SK-N-SH (cell line): ENCODE measurements at regions not wholly inside any gene's neighbourhood (a gene's known extent, or its start where the extent isn't known, plus 50 kb on each side); places are given as distances from the start of the nearest gene placed in this dataset.
A peak's percentile ranks its signal among the peaks of the same experiment; 100 is the strongest.

Experiments used
- CTCF ChIA-PET: fragments of 300-600, 350-600 bp; formaldehyde crosslinking; extraction: SDS; loops from one replicate; lab custom pipeline; 2021; lab: Yijun Ruan, JAX
- POLR2A ChIA-PET: fragments of 350-600 bp; sonication (Branson Sonifier 250); formaldehyde crosslinking; extraction: SDS; loops from one replicate; lab custom pipeline; 2020; ENCODE audit warnings: antibody characterized with exemption, inconsistent platforms; lab: Yijun Ruan, JAX
- DNase-seq: peaks from one replicate; pipeline ENCODE4 v3.0.0; 2012
- H2AFZ ChIP-seq: fragments of 200-600 bp; sonication (generic); 2 replicates; pipeline ENCODE4 v1.8.1; 2016; ENCODE audit warnings: antibody characterized with exemption, mild to moderate bottlenecking, low read depth
- H3F3A ChIP-seq: fragments of 200-600 bp; sonication (generic); replicated peaks from 2 replicates; pipeline ENCODE3; 2016; ENCODE audit warnings: antibody characterized with exemption, mild to moderate bottlenecking; ENCODE audit not compliant: insufficient read depth
- H3K27ac ChIP-seq, 2 experiments: fragments of 200-500 bp in 1 of 2; fragments of 200-600 bp in 1 of 2; sonication (Bioruptor generic) in 1 of 2; sonication (generic), shearing (Covaris generic) in 1 of 2; 2 replicates each; pipeline versions ENCODE4 v1.5.1 to v1.6.1; 2014 to 2016; ENCODE audit warnings: low read depth in 2 of 2, inconsistent platforms in 1 of 2, low read length in 1 of 2, mild to moderate bottlenecking in 1 of 2, mixed read lengths in 1 of 2
- H3K27me3 ChIP-seq: fragments of 200-600 bp; sonication (generic), shearing (Covaris generic); 2 replicates; pipeline ENCODE4 v1.6.1; 2016; ENCODE audit warnings: mixed run types; ENCODE audit not compliant: insufficient read depth
- H3K36me3 ChIP-seq, 2 experiments: fragments of 200-500 bp in 1 of 2; fragments of 200-600 bp in 1 of 2; sonication (Bioruptor generic) in 1 of 2; sonication (generic) in 1 of 2; replicated peaks in 1 of 2; 2 replicates each; pipeline versions ENCODE3 to v1.5.1; 2014 to 2016; ENCODE audit warnings: low read length in 1 of 2, mild to moderate bottlenecking in 1 of 2; ENCODE audit not compliant: insufficient read depth in 2 of 2, control insufficient read depth in 1 of 2
- H3K4me1 ChIP-seq, 2 experiments: fragments of 200-500 bp in 1 of 2; fragments of 200-600 bp in 1 of 2; sonication (Bioruptor generic) in 1 of 2; sonication (generic), shearing (Covaris generic) in 1 of 2; 2 replicates each; pipeline versions ENCODE4 v1.5.1 to v1.6.1; 2014 to 2016; ENCODE audit warnings: low read depth in 1 of 2, low read length in 1 of 2, mixed run types in 1 of 2; ENCODE audit not compliant: insufficient read depth in 2 of 2, control insufficient read depth in 1 of 2
- H3K4me2 ChIP-seq: fragments of 200-600 bp; sonication (generic), shearing (Covaris generic); 2 replicates; pipeline ENCODE4 v1.6.1; 2017; ENCODE audit warnings: mixed run types
- H3K4me3 ChIP-seq, 2 experiments: fragments of 200-500 bp in 1 of 2; fragments of 200-600 bp in 1 of 2; sonication (Bioruptor generic) in 1 of 2; sonication (generic), shearing (Covaris generic) in 1 of 2; 2 replicates each; pipeline versions ENCODE4 v1.5.1 to v1.8.1; 2014 to 2016; ENCODE audit warnings: low read depth in 2 of 2, inconsistent platforms in 1 of 2, low read length in 1 of 2, mild to moderate bottlenecking in 1 of 2, mixed read lengths in 1 of 2, moderate library complexity in 1 of 2
- H3K79me2 ChIP-seq: fragments of 200-600 bp; sonication (generic); 2 replicates; pipeline ENCODE4 v1.8.1; 2017; ENCODE audit warnings: mild to moderate bottlenecking; ENCODE audit not compliant: insufficient read depth
- H3K9ac ChIP-seq: fragments of 200-600 bp; sonication (generic); 2 replicates; pipeline ENCODE4 v1.6.1; 2017; ENCODE audit warnings: mixed run types
- H3K9me2 ChIP-seq: fragments of 200-600 bp; sonication (generic); 2 replicates; pipeline ENCODE4 v1.6.1; 2017; ENCODE audit warnings: mixed run types
- H3K9me3 ChIP-seq: fragments of 200-600 bp; sonication (generic); 2 replicates; pipeline ENCODE4 v1.6.1; 2017; ENCODE audit warnings: mixed run types, mild to moderate bottlenecking, moderate library complexity
- H4K20me1 ChIP-seq: fragments of 200-600 bp; sonication (generic); 2 replicates; pipeline ENCODE4 v1.6.1; 2017; ENCODE audit warnings: mild to moderate bottlenecking, mixed run types; ENCODE audit not compliant: insufficient read depth
- CHD2 ChIP-seq: fragments of 150-350 bp; IDR thresholded peaks from 2 replicates; pipeline ENCODE4 v1.6.1; 2018; ENCODE audit warnings: low read length; ENCODE audit not compliant: partially characterized antibody
- CTCF ChIP-seq: fragments of 200-600 bp; sonication (generic); IDR thresholded peaks from 2 replicates; pipeline ENCODE4 v1.6.1; 2017; ENCODE audit warnings: antibody characterized with exemption, mild to moderate bottlenecking, moderate library complexity
- EP300 ChIP-seq, 2 experiments: IDR thresholded peaks; 2 replicates each; pipeline versions ENCODE4 v1.4.0 to v1.6.1; 2012; ENCODE audit warnings: borderline replicate concordance in 1 of 2, low read depth in 1 of 2, low read length in 1 of 2
- FOSL2 ChIP-seq: IDR thresholded peaks from 2 replicates; pipeline ENCODE4 v1.4.0; 2012; ENCODE audit warnings: low read depth, mild to moderate bottlenecking, moderate library complexity, borderline replicate concordance
- FOXM1 ChIP-seq: IDR thresholded peaks from 2 replicates; pipeline ENCODE4 v1.4.0; 2012; ENCODE audit warnings: low read depth, mild to moderate bottlenecking
- GATA2 ChIP-seq: sonication (generic); formaldehyde crosslinking; IDR thresholded peaks from 2 replicates; pipeline ENCODE4 v1.5.0; 2020; ENCODE audit warnings: mild to moderate bottlenecking, missing genetic modification reagents
- JUND ChIP-seq: IDR thresholded peaks from 2 replicates; pipeline ENCODE4 v1.4.0; 2012
- NRF1 ChIP-seq: IDR thresholded peaks from 2 replicates; pipeline ENCODE4 v1.6.1; 2012; ENCODE audit warnings: low read depth, mild to moderate bottlenecking, low read length
- PBX3 ChIP-seq: IDR thresholded peaks from 2 replicates; pipeline ENCODE4; 2012
- POLR2AphosphoS5 ChIP-seq: IDR thresholded peaks from 2 replicates; pipeline ENCODE4 v1.6.1; 2012; ENCODE audit warnings: low read depth, low read length
- RAD21 ChIP-seq: IDR thresholded peaks from 2 replicates; pipeline ENCODE4 v1.6.1; 2012; ENCODE audit warnings: mild to moderate bottlenecking, low read length
- RXRA ChIP-seq: IDR thresholded peaks from 2 replicates; pipeline ENCODE4 v1.4.0; 2012; ENCODE audit warnings: low read depth, mild to moderate bottlenecking, borderline replicate concordance
- SMC3 ChIP-seq: IDR thresholded peaks from 2 replicates; pipeline ENCODE4 v1.6.1; 2012; ENCODE audit warnings: low read depth, low read length, improper control_type of control experiment
- TAF1 ChIP-seq: IDR thresholded peaks from 2 replicates; pipeline ENCODE4 v1.6.1; 2012; ENCODE audit warnings: low read depth, mild to moderate bottlenecking, low read length, moderate library complexity, borderline replicate concordance
- TEAD4 ChIP-seq: IDR thresholded peaks from 2 replicates; pipeline ENCODE4 v1.4.0; 2012; ENCODE audit warnings: mild to moderate bottlenecking, borderline replicate concordance; ENCODE audit not compliant: insufficient read depth
- USF2 ChIP-seq: fragments of 150-350 bp; IDR thresholded peaks from 2 replicates; pipeline ENCODE4 v1.6.1; 2017; ENCODE audit warnings: antibody characterized with exemption, low read length, low read depth, borderline replicate concordance
- WGBS: methylation state at CpG from one replicate; pipeline ENCODE4 v1.1.6; 2017; ENCODE audit warnings: low lambda C conversion rate; 5-methylcytosine and 5-hydroxymethylcytosine counted together
- TF ChIP-seq, protein P1 (sequence below): fragments of 150-350 bp; IDR thresholded peaks from 2 replicates; pipeline ENCODE4 v1.6.1; 2016; ENCODE audit warnings: mild to moderate bottlenecking, low read depth, low read length

DNA sequence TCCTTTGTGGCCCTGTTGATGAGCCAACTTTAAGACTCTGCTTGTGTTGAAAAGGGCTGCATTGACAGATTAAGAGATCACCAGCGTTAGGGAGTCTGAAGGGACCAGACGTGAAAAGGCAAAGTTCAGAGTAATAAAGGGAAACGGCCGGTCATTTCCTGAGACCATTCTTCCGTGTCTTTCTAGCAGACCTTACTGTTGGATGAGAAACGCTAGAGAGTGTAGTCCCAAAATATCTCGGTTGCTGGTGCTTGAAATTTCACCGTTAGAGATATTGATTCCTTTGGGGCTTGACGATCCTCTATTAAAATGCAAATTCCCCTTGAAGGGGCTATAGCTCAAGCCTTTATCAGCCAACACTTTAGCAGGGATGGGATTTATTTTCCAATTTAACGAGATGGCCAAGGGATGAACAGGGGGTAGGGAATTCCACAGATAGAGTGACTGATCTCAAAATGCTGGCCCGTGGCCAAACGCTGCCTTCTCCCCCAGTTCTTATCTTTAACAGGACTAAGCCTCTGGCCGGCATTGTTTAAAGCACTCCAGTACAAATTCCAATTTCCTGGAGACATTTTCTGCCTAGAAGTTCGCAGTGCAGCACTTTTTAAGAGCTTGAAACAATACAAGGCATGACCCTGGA is 250.4 kb downstream of the TJP1 start:
- H3K79me2 ChIP-seq = no peaks in the 10 kb centered on the region
- whole genome bisulfite sequencing = 8% methylated on average over 14 of the region's 14 CpGs
- H3K4me3 ChIP-seq = no peak overlapping the region
- no peaks in the 10 kb centered on the region for H3K9me3 ChIP-seq
- peaks cover 0 to 4% of the 10 kb centered on the region in 2 experiments; a peak in 1 of 4 replicates for H3K4me1 ChIP-seq
- H3K27me3 ChIP-seq = peaks cover 53% of the 10 kb centered on the region
- H3K9ac ChIP-seq = no peak overlapping the region
- H3K4me2 ChIP-seq = no peak overlapping the region
- H2AFZ ChIP-seq = no peak overlapping the region
- H4K20me1 ChIP-seq = no peaks in the 10 kb centered on the region
- no peaks in the 10 kb centered on the region for H3K9me2 ChIP-seq
- no peaks in the 10 kb centered on the region for H3F3A ChIP-seq
- H3K36me3 ChIP-seq = no peaks in the 10 kb centered on the region
- DNase-seq = peak; percentile 55
- POLR2A ChIA-PET = interaction anchor here (0.6 kb wide), 1 partner anchor 373 kb away, joined by 3 read pairs; no protein-coding TSS in a partner anchor
- H3K27ac ChIP-seq = no peak overlapping the region
- CTCF ChIA-PET = interaction anchor here (1.0 to 1.6 kb wide), 2 partner anchors 21 to 432 kb away, joined by 5 to 6 read pairs; no protein-coding TSS in a partner anchor
- TF ChIP-seq USF2 (no peak), TEAD4 (no peak), CHD2 (no peak), EP300 (IDR thresholded peaks at IDR 0.05; ENCODE audit: borderline replicate concordance in 1 of 2, low read depth in 1 of 2, low read length in 1 of 2) (no peak), GATA2 (CRISPR knock-in tag) (no peak), POLR2AphosphoS5 (no peak), RAD21 (no peak), FOSL2 (no peak), FOXM1 (no peak), SMC3 (no peak), RXRA (no peak), JUND (no peak), NRF1 (no peak), PBX3 (no peak), CTCF (no peak), TAF1 (no peak)
- TF ChIP-seq, protein P1, sequence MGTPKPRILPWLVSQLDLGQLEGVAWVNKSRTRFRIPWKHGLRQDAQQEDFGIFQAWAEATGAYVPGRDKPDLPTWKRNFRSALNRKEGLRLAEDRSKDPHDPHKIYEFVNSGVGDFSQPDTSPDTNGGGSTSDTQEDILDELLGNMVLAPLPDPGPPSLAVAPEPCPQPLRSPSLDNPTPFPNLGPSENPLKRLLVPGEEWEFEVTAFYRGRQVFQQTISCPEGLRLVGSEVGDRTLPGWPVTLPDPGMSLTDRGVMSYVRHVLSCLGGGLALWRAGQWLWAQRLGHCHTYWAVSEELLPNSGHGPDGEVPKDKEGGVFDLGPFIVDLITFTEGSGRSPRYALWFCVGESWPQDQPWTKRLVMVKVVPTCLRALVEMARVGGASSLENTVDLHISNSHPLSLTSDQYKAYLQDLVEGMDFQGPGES = no peak
